Brain microvascular endothelial cell (primary cell): ENCODE measurements at regions not wholly inside any gene's neighbourhood (a gene's known extent, or its start where the extent isn't known, plus 50 kb on each side); places are given as distances from the start of the nearest gene placed in this dataset.

Experiments used
- DNase-seq: peaks from one replicate; pipeline ENCODE4 v3.0.0-alpha.2; 2020
- H3K27ac ChIP-seq: fragments of 250-450 bp; sonication (Bioruptor Pico); 2 replicates; pipeline ENCODE4 v1.5.1; 2020; ENCODE audit warnings: mild to moderate bottlenecking, moderate library complexity
- H3K27me3 ChIP-seq: fragments of 250-450 bp; sonication (Bioruptor Pico); replicated peaks from 2 replicates; pipeline ENCODE4 v1.5.1; 2020; ENCODE audit warnings: mild to moderate bottlenecking
- H3K36me3 ChIP-seq: fragments of 250-450 bp; sonication (Bioruptor Pico); replicated peaks from 2 replicates; pipeline ENCODE4 v1.5.1; 2020; ENCODE audit warnings: mild to moderate bottlenecking
- H3K4me3 ChIP-seq: 2 replicates; pipeline ENCODE4 v1.5.1; 2011; ENCODE audit warnings: low read depth, mild to moderate bottlenecking, control low read depth, low read length, moderate library complexity
- in situ Hi-C: cut with HindIII; loops from 2 replicates; pipeline ENCODE4 v1.10.0; 2017; ENCODE audit warnings: low sequenced_read_pairs, low pct_ligation_motif_present
- TF ChIP-seq, protein P1 (sequence below): IDR thresholded peaks from 2 replicates; pipeline ENCODE4 v1.5.1; 2011; ENCODE audit warnings: low read depth, mild to moderate bottlenecking, moderate library complexity, low read length, control low read depth, inconsistent platforms; ENCODE audit errors: missing control alignments

DNA sequence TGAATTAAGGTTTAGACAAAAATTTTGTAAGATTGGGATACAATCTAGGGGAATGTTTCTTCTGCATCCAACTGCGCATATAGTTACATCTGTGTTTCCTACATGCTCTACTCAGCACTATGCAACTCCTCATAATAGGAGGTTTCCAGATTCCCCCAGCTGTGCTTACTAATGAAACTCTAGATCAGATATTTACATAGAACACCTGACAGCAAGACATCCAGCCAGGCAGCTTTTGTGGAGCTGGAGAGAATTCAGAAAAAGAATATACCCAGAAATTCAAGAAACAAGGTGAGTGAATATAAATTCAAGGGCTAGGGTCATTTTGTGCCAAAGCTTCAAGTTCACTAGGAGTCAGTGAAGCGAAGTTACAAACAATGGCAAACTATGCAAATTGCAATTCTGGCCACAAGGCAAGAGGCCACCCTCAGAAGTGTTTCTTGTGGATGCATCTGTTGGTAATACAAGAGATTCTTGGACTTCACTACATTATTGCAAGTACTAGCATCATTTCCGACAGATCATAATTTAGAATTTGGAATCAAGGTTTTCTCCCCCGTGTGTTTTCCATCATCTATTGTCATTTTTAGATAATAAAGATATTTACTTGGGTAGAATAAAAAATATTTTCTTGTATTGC is 341.2 kb upstream of the NAV3 start:
- no peak overlapping the region for H3K27ac ChIP-seq
- H3K27me3 ChIP-seq: no peaks in the 10 kb centered on the region
- H3K4me3 ChIP-seq: no peak overlapping the region
- TF ChIP-seq, protein P1, sequence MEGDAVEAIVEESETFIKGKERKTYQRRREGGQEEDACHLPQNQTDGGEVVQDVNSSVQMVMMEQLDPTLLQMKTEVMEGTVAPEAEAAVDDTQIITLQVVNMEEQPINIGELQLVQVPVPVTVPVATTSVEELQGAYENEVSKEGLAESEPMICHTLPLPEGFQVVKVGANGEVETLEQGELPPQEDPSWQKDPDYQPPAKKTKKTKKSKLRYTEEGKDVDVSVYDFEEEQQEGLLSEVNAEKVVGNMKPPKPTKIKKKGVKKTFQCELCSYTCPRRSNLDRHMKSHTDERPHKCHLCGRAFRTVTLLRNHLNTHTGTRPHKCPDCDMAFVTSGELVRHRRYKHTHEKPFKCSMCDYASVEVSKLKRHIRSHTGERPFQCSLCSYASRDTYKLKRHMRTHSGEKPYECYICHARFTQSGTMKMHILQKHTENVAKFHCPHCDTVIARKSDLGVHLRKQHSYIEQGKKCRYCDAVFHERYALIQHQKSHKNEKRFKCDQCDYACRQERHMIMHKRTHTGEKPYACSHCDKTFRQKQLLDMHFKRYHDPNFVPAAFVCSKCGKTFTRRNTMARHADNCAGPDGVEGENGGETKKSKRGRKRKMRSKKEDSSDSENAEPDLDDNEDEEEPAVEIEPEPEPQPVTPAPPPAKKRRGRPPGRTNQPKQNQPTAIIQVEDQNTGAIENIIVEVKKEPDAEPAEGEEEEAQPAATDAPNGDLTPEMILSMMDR: no peak
- no peak for DNase-seq
- in situ Hi-C loops: no loop called here
- no peaks in the 10 kb centered on the region for H3K36me3 ChIP-seq

DNA sequence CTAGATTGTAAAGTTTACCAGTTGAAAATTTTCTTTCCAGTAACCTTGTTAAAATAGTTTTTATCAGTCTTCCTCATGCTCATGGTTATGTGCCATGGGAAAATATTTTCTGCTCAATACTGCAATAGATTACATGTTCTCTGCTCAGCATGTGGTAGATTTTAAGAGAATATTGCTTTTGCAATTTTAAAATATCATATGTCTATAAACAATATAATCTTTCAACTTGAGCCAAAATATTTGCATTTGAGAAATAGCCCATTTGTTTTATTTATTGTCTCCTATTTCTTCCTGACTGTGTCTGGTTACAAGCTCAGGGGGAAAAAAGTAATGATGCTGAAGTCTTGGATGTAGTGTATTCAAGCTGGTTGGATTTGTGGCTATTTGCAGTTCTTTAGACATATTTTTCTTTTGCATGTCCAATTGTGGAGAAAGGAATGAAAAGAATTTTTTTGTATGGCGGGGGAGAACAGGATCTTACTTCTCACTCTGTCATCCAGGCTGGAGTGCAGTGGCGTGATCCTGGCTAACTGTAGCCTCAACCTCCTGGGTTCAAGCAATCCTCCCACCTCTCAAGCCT is 342.6 kb upstream of the NAV3 start:
- no peaks in the 10 kb centered on the region for H3K36me3 ChIP-seq
- H3K4me3 ChIP-seq: no peak overlapping the region
- H3K27me3 ChIP-seq: no peaks in the 10 kb centered on the region
- H3K27ac ChIP-seq: no peak overlapping the region
- TF ChIP-seq, protein P1: no peak
- DNase-seq: peak; percentile 18
- in situ Hi-C loops: no loop called here

DNA sequence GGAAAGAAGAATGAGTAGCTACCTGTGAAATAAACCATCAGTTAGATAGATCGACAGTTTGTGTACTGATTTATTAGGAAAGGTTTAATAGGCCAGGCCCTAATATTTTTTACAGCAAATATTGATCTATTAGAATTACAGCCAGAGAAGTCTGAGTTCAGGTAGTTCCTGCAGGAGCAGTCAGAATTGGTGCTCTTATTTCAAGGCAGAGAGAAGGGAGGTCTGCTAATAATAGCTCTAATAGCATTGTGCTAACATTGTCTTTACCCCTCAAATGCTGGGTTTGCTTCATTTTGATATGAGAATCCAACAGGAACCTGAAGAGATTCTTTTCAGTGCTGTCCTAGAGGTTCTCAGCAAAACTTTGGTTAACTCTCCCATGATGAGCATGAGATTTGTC is 343.8 kb upstream of the NAV3 start:
- no peak overlapping the region for H3K4me3 ChIP-seq
- DNase-seq: no peak
- H3K36me3 ChIP-seq: no peaks in the 10 kb centered on the region
- H3K27ac ChIP-seq: no peak overlapping the region
- H3K27me3 ChIP-seq: no peaks in the 10 kb centered on the region
- in situ Hi-C loops: no loop called here
- TF ChIP-seq, protein P1: no peak

DNA sequence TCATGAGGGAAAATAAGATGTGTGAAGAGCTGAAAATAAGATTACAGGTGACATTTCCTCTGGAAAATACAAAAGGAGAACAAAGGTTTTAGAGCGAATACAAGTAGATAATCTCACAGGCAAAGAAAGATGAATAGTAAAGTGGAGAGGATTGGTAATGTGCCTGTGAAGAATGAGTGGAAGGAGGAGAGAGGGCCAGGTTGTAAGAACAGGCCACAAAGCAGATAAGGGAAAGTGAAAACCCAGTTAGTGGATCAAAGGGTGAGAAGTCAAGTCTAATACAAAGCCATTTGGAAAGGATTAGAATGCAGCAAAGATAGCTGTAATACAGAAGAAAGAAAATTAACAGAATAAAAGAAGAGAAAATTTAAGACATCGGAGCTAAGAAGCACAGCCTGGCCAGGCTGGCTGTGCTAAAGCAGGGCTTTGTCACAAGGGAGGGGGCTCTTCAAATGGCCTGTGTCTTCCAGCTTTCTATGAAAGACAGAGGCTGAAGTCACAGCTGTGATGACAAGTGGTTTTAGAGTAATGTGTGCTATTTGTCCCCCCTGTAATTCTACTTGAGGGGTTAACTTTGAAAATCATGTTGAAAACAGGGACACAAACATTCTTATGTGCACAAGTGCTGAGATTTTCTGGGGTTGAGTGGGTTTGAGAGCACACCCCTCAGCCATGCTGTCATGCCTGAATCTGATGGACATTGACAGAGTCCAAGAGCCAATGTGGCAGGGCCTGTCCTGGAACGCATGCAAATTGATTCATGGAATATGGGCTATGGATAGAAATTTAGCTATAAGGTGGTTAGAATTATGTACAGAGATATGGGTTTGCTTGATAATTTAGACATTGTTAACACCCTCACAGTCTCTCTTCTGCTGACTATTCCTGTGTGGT is 344.5 kb upstream of the NAV3 start:
- TF ChIP-seq, protein P1: no peak
- no peak overlapping the region for H3K4me3 ChIP-seq
- H3K36me3 ChIP-seq: no peaks in the 10 kb centered on the region
- no peak overlapping the region for H3K27ac ChIP-seq
- in situ Hi-C loops: no loop called here
- no peak for DNase-seq
- no peaks in the 10 kb centered on the region for H3K27me3 ChIP-seq

DNA sequence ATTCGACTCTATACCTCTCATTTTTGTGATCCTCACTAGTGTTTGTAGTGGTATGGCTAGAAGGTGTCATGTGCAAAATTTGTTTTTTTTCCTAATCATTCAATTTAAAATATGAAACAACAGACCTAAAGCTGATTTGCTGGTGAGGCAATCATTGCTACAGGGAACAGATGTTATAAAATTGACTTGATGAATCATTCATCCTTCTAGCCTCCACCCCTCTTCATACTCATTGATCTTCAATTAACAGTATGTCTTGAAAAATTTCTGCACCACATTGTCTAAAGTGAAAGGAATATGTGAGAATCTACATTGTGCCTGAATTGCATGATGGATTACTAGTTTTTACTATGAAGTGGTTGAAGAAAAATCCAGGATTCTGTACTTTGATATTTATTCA is 349.0 kb upstream of the NAV3 start:
- Histone ChIP-seq H3K27me3 (no peaks in the 10 kb centered on the region), H3K36me3 (no peaks in the 10 kb centered on the region), H3K4me3 (no peak overlapping the region), H3K27ac (no peak overlapping the region)
- TF ChIP-seq, protein P1: no peak
- DNase-seq: no peak
- in situ Hi-C loops: no loop called here
